ENCODE measurements at regions not wholly inside any gene's neighbourhood (a gene's known extent, or its start where the extent isn't known, plus 50 kb on each side); places are given as distances from the start of the nearest gene placed in this dataset.

- Histone ChIP-seq H3K27me3 (ENCODE audit: low read depth) (no peaks in the 10 kb centered on the region), H3K4me1 (no peaks in the 10 kb centered on the region), H3K4me3 (no peak overlapping the region), H3K27ac (replicated peaks) (no peak overlapping the region), H3K36me3 (no peaks in the 10 kb centered on the region), H3K9me3 (replicated peaks) (no peaks in the 10 kb centered on the region)
- TF ChIP-seq CTCF (IDR thresholded peaks at IDR 0.05; ENCODE audit: borderline replicate concordance): no peak
- intact Hi-C loops (cut with micrococcal nuclease): no loop called here
- no peak for DNase-seq
Measured at GRCh38 chr20:54272901-54273488, 65.1 kb downstream of the PFDN4 start.

GRCh38 chr20:54275359-54276111 lies 67.6 kb downstream of the PFDN4 start:
- Histone ChIP-seq H3K27me3 (ENCODE audit: low read depth) (no peaks in the 10 kb centered on the region), H3K27ac (replicated peaks) (no peak overlapping the region), H3K9me3 (replicated peaks) (no peaks in the 10 kb centered on the region), H3K4me3 (no peak overlapping the region), H3K36me3 (no peaks in the 10 kb centered on the region), H3K4me1 (no peaks in the 10 kb centered on the region)
- intact Hi-C loops (cut with micrococcal nuclease): no loop called here
- TF ChIP-seq CTCF (IDR thresholded peaks at IDR 0.05; ENCODE audit: borderline replicate concordance): no peak
- no peak for DNase-seq

- no peaks in the 10 kb centered on the region for H3K27me3 ChIP-seq (ENCODE audit: low read depth)
- no peak overlapping the region for H3K4me3 ChIP-seq
- no peak for TF ChIP-seq CTCF (IDR thresholded peaks at IDR 0.05; ENCODE audit: borderline replicate concordance)
- no peaks in the 10 kb centered on the region for H3K9me3 ChIP-seq (replicated peaks)
- H3K4me1 ChIP-seq: no peaks in the 10 kb centered on the region
- intact Hi-C loops (cut with micrococcal nuclease): no loop called here
- DNase-seq: no peak
- no peak overlapping the region for H3K27ac ChIP-seq (replicated peaks)
- no peaks in the 10 kb centered on the region for H3K36me3 ChIP-seq
Measured at GRCh38 chr20:54276577-54277169, 68.8 kb downstream of the PFDN4 start.

GRCh38 chr20:54278262-54278661 lies 70.4 kb downstream of the PFDN4 start:
- no peak overlapping the region for H3K27ac ChIP-seq (replicated peaks)
- H3K4me3 ChIP-seq: no peak overlapping the region
- no peaks in the 10 kb centered on the region for H3K27me3 ChIP-seq (ENCODE audit: low read depth)
- intact Hi-C loops (cut with micrococcal nuclease): no loop called here
- TF ChIP-seq CTCF (IDR thresholded peaks at IDR 0.05; ENCODE audit: borderline replicate concordance): no peak
- H3K9me3 ChIP-seq (replicated peaks): no peaks in the 10 kb centered on the region
- no peaks in the 10 kb centered on the region for H3K4me1 ChIP-seq
- H3K36me3 ChIP-seq: no peaks in the 10 kb centered on the region
- DNase-seq: no peak

GRCh38 chr20:54282625-54283024 lies 74.7 kb downstream of the PFDN4 start:
- H3K4me1 ChIP-seq: no peaks in the 10 kb centered on the region
- no peak for DNase-seq
- no peaks in the 10 kb centered on the region for H3K9me3 ChIP-seq (replicated peaks)
- TF ChIP-seq CTCF (IDR thresholded peaks at IDR 0.05; ENCODE audit: borderline replicate concordance): no peak
- H3K4me3 ChIP-seq: no peak overlapping the region
- no peak overlapping the region for H3K27ac ChIP-seq (replicated peaks)
- intact Hi-C loops (cut with micrococcal nuclease): no loop called here
- H3K36me3 ChIP-seq: no peaks in the 10 kb centered on the region
- no peaks in the 10 kb centered on the region for H3K27me3 ChIP-seq (ENCODE audit: low read depth)

Data from left ventricle myocardium inferior (tissue), 1 donor.